ENCODE measurements at regions not wholly inside any gene's neighbourhood (a gene's known extent, or its start where the extent isn't known, plus 50 kb on each side); places are given as distances from the start of the nearest gene placed in this dataset.

- intact Hi-C loops (cut with micrococcal nuclease; ENCODE audit: unreplicated experiment): no loop called here
- Histone ChIP-seq H3K79me2 (ENCODE audit: low read depth) (no peaks in the 10 kb centered on the region), H3K27ac (no peak overlapping the region), H3K9me3 (ENCODE audit: insufficient read depth, low read depth) (no peaks in the 10 kb centered on the region), H3K36me3 (ENCODE audit: low read depth) (no peaks in the 10 kb centered on the region), H3K4me2 (no peak overlapping the region), H3K9me2 (ENCODE audit: insufficient read depth) (no peaks in the 10 kb centered on the region), H3F3A (ENCODE audit: insufficient read depth, low read depth) (no peaks in the 10 kb centered on the region), H3K4me1 (replicated peaks; ENCODE audit: insufficient read depth) (no peaks in the 10 kb centered on the region), H2AFZ (no peak overlapping the region), H3K4me3 (no peak overlapping the region), H3K27me3 (ENCODE audit: insufficient read depth, low read depth) (no peaks in the 10 kb centered on the region), H4K20me1 (ENCODE audit: insufficient read depth) (no peaks in the 10 kb centered on the region)
- ChIA-PET CTCF (no interaction called here), POLR2A (ENCODE audit: unreplicated experiment) (interaction anchor here (0.6 kb wide), 1 partner anchor 1355 kb away, joined by 4 read pairs; no protein-coding TSS in a partner anchor)
- BruUV-seq (replicated peaks): no TSS peak
- TF ChIP-seq EZH2 (IDR thresholded peaks at IDR 0.05; ENCODE audit: low read depth): no peak
- TF ChIP-seq CTCF (conservative IDR thresholded peaks at IDR 0.05): no peak
- no peak for DNase-seq
These were observed 240.0 kb upstream of the CFAP20DC start for GRCh38 chr3:59289831-59290230.

- intact Hi-C loops (cut with micrococcal nuclease; ENCODE audit: unreplicated experiment): no loop called here
These were observed 239.1 kb upstream of the CFAP20DC start for GRCh38 chr3:59288951-59289350.

GRCh38 chr3:59286791-59287531 is 237.1 kb upstream of the CFAP20DC start:
- Histone ChIP-seq H3F3A (ENCODE audit: insufficient read depth, low read depth) (no peaks in the 10 kb centered on the region), H3K36me3 (ENCODE audit: low read depth) (no peaks in the 10 kb centered on the region), H4K20me1 (ENCODE audit: insufficient read depth) (no peaks in the 10 kb centered on the region), H3K9me2 (ENCODE audit: insufficient read depth) (no peaks in the 10 kb centered on the region), H2AFZ (no peak overlapping the region), H3K27ac (no peak overlapping the region), H3K4me3 (no peak overlapping the region), H3K79me2 (ENCODE audit: low read depth) (no peaks in the 10 kb centered on the region), H3K27me3 (ENCODE audit: insufficient read depth, low read depth) (peaks cover 4% of the 10 kb centered on the region; the same call in 1 of the 2 replicates), H3K9me3 (ENCODE audit: insufficient read depth, low read depth) (no peaks in the 10 kb centered on the region), H3K4me2 (no peak overlapping the region), H3K4me1 (replicated peaks; ENCODE audit: insufficient read depth) (no peaks in the 10 kb centered on the region)
- ChIA-PET CTCF (no interaction called here), POLR2A (ENCODE audit: unreplicated experiment) (no interaction called here)
- no peak for TF ChIP-seq EZH2 (IDR thresholded peaks at IDR 0.05; ENCODE audit: low read depth)
- TF ChIP-seq CTCF (conservative IDR thresholded peaks at IDR 0.05): no peak
- BruUV-seq (replicated peaks): no TSS peak
- no peak for DNase-seq
- intact Hi-C loops (cut with micrococcal nuclease; ENCODE audit: unreplicated experiment): no loop called here

More at GRCh38 chr3:59288951-59289350, 239.1 kb upstream of the CFAP20DC start:
- Histone ChIP-seq H3K9me3 (ENCODE audit: insufficient read depth, low read depth) (no peaks in the 10 kb centered on the region), H3K4me1 (replicated peaks; ENCODE audit: insufficient read depth) (no peaks in the 10 kb centered on the region), H3F3A (ENCODE audit: insufficient read depth, low read depth) (no peaks in the 10 kb centered on the region), H3K79me2 (ENCODE audit: low read depth) (no peaks in the 10 kb centered on the region), H3K9me2 (ENCODE audit: insufficient read depth) (no peaks in the 10 kb centered on the region), H3K4me2 (no peak overlapping the region), H3K36me3 (ENCODE audit: low read depth) (no peaks in the 10 kb centered on the region), H2AFZ (no peak overlapping the region), H3K27ac (no peak overlapping the region), H4K20me1 (ENCODE audit: insufficient read depth) (no peaks in the 10 kb centered on the region), H3K4me3 (no peak overlapping the region), H3K27me3 (ENCODE audit: insufficient read depth, low read depth) (peaks cover 4% of the 10 kb centered on the region; the same call in 1 of the 2 replicates)
- TF ChIP-seq CTCF (conservative IDR thresholded peaks at IDR 0.05): no peak
- no peak for TF ChIP-seq EZH2 (IDR thresholded peaks at IDR 0.05; ENCODE audit: low read depth)
- BruUV-seq (replicated peaks): no TSS peak
- POLR2A ChIA-PET (ENCODE audit: unreplicated experiment): interaction anchor here (0.6 kb wide), 1 partner anchor 20 kb away, joined by 5 read pairs; no protein-coding TSS in a partner anchor
- no peak for DNase-seq
- CTCF ChIA-PET: no interaction called here

All from PC-9 (cell line).